ENCODE measurements at regions not wholly inside any gene's neighbourhood (a gene's known extent, or its start where the extent isn't known, plus 50 kb on each side); places are given as distances from the start of the nearest gene placed in this dataset.

GRCh38 chrX:2607113-2607512 is 84.0 kb upstream of the CD99 start:
- H3K36me3 Mint-ChIP-seq (ENCODE audit: low read depth, unreplicated experiment), result peaks cover 11% of the 10 kb centered on the region
- Histone ChIP-seq H3K79me2 (ENCODE audit: insufficient read depth, low read length) (peaks cover 18% of the 10 kb centered on the region), H3K27ac (ENCODE audit: low read depth, low read length) (no peak overlapping the region), H3K36me3 (ENCODE audit: insufficient read depth, low read length) (no peaks in the 10 kb centered on the region), H3K9ac (ENCODE audit: low read length) (no peak overlapping the region), H3K4me2 (ENCODE audit: low read length) (no peak overlapping the region), H3K27me3 (ENCODE audit: insufficient read depth, low read length) (no peaks in the 10 kb centered on the region), H3K4me3 (ENCODE audit: insufficient read depth, low read depth, low read length) (no peak overlapping the region), H4K20me1 (ENCODE audit: insufficient read depth, low read length) (peaks cover 9% of the 10 kb centered on the region), H3K4me1 (ENCODE audit: insufficient read depth, low read length) (peaks cover 6% of the 10 kb centered on the region), H3K9me3 (ENCODE audit: insufficient read depth, low read depth, low read length) (no peaks in the 10 kb centered on the region), H2AFZ (ENCODE audit: low read depth, low read length) (no peak overlapping the region)
- H3K9me3 Mint-ChIP-seq (ENCODE audit: unreplicated experiment), result peaks cover 4% of the 10 kb centered on the region
- TF ChIP-seq EZH2 (IDR thresholded peaks at IDR 0.05; ENCODE audit: insufficient read depth, low read length), result no peak
- TF ChIP-seq, protein P1, sequence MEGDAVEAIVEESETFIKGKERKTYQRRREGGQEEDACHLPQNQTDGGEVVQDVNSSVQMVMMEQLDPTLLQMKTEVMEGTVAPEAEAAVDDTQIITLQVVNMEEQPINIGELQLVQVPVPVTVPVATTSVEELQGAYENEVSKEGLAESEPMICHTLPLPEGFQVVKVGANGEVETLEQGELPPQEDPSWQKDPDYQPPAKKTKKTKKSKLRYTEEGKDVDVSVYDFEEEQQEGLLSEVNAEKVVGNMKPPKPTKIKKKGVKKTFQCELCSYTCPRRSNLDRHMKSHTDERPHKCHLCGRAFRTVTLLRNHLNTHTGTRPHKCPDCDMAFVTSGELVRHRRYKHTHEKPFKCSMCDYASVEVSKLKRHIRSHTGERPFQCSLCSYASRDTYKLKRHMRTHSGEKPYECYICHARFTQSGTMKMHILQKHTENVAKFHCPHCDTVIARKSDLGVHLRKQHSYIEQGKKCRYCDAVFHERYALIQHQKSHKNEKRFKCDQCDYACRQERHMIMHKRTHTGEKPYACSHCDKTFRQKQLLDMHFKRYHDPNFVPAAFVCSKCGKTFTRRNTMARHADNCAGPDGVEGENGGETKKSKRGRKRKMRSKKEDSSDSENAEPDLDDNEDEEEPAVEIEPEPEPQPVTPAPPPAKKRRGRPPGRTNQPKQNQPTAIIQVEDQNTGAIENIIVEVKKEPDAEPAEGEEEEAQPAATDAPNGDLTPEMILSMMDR (IDR thresholded peaks at IDR 0.05; ENCODE audit: insufficient read depth, low read depth, low read length), result no peak
- no peaks in the 10 kb centered on the region for H3K27me3 Mint-ChIP-seq (ENCODE audit: low read depth, unreplicated experiment)
- no peak overlapping the region for H3K27ac Mint-ChIP-seq (ENCODE audit: unreplicated experiment)
- no peak for DNase-seq (ENCODE audit: low read depth)
- peak overlapping the region; percentile 91 for H3K4me3 Mint-ChIP-seq (ENCODE audit: unreplicated experiment)
- peaks cover 6% of the 10 kb centered on the region for H3K4me1 Mint-ChIP-seq (ENCODE audit: low read depth, unreplicated experiment)
- FAIRE-seq, result no peak

GRCh38 chrX:2600564-2600963 is 90.5 kb upstream of the CD99 start:
- no peak overlapping the region for H3K27ac Mint-ChIP-seq (ENCODE audit: unreplicated experiment)
- Histone ChIP-seq H3K4me1 (ENCODE audit: insufficient read depth, low read length) (no peaks in the 10 kb centered on the region), H3K36me3 (ENCODE audit: insufficient read depth, low read length) (no peaks in the 10 kb centered on the region), H3K27me3 (ENCODE audit: insufficient read depth, low read length) (no peaks in the 10 kb centered on the region), H3K4me2 (ENCODE audit: low read length) (no peak overlapping the region), H3K27ac (ENCODE audit: low read depth, low read length) (no peak overlapping the region), H3K9me3 (ENCODE audit: insufficient read depth, low read depth, low read length) (no peaks in the 10 kb centered on the region), H3K9ac (ENCODE audit: low read length) (no peak overlapping the region), H4K20me1 (ENCODE audit: insufficient read depth, low read length) (no peaks in the 10 kb centered on the region), H3K4me3 (ENCODE audit: insufficient read depth, low read depth, low read length) (no peak overlapping the region), H2AFZ (ENCODE audit: low read depth, low read length) (no peak overlapping the region), H3K79me2 (ENCODE audit: insufficient read depth, low read length) (no peaks in the 10 kb centered on the region)
- FAIRE-seq (no peak), DNase-seq (ENCODE audit: low read depth) (no peak)
- H3K27me3 Mint-ChIP-seq (ENCODE audit: low read depth, unreplicated experiment), result no peaks in the 10 kb centered on the region
- peaks cover 12% of the 10 kb centered on the region for H3K36me3 Mint-ChIP-seq (ENCODE audit: low read depth, unreplicated experiment)
- TF ChIP-seq EZH2 (IDR thresholded peaks at IDR 0.05; ENCODE audit: insufficient read depth, low read length), result no peak
- H3K9me3 Mint-ChIP-seq (ENCODE audit: unreplicated experiment), result peaks cover 10% of the 10 kb centered on the region
- H3K4me1 Mint-ChIP-seq (ENCODE audit: low read depth, unreplicated experiment), result no peaks in the 10 kb centered on the region
- no peak overlapping the region for H3K4me3 Mint-ChIP-seq (ENCODE audit: unreplicated experiment)

DNA sequence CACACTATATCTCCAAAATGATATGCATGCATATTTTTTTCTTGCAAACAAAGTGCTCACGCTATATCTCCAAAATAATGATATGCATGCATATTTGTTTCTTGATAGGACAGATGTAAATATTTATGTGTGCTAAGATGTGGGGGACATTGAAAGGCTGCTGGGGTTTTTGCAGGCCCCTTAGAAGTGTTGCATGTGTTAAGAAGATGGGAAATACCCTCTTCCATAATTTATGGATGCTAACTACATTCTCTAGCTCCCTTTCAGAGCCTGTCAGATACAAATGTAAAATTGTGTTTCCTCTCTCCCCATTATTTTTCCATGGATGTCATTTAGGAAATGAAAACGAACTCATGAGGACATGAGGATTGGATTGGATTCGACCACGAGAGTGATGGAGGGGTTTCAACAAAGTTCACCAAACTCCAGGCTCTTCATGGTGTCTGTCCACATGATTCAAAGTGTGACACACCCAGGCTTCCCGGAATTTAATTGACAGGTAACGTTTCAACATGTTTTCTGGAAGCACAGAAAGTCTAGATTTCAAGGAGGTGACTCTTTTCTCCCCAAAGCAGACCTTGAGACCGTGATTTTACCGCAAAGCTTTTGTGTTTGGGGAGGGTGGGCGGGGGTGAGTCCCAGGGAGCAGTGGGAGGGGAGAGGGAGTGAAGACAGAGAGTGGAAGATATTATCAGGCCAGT is 94.4 kb upstream of the CD99 start:
- DNase-seq (ENCODE audit: low read depth), result no peak
- no peaks in the 10 kb centered on the region for H3K9me3 ChIP-seq (ENCODE audit: insufficient read depth, low read depth, low read length)
- no peak overlapping the region for H3K4me3 ChIP-seq (ENCODE audit: insufficient read depth, low read depth, low read length)
- H4K20me1 ChIP-seq (ENCODE audit: insufficient read depth, low read length), result no peaks in the 10 kb centered on the region
- H3K27me3 ChIP-seq (ENCODE audit: insufficient read depth, low read length), result no peaks in the 10 kb centered on the region
- Mint-ChIP-seq H3K27ac (ENCODE audit: unreplicated experiment) (no peak overlapping the region), H3K4me1 (ENCODE audit: low read depth, unreplicated experiment) (no peaks in the 10 kb centered on the region), H3K36me3 (ENCODE audit: low read depth, unreplicated experiment) (peaks cover 8% of the 10 kb centered on the region), H3K4me3 (ENCODE audit: unreplicated experiment) (no peak overlapping the region), H3K27me3 (ENCODE audit: low read depth, unreplicated experiment) (no peaks in the 10 kb centered on the region), H3K9me3 (ENCODE audit: unreplicated experiment) (peaks cover 10% of the 10 kb centered on the region)
- TF ChIP-seq, protein P1 (IDR thresholded peaks at IDR 0.05; ENCODE audit: insufficient read depth, low read depth, low read length), result no peak
- no peak for TF ChIP-seq EZH2 (IDR thresholded peaks at IDR 0.05; ENCODE audit: insufficient read depth, low read length)
- H3K36me3 ChIP-seq (ENCODE audit: insufficient read depth, low read length), result no peaks in the 10 kb centered on the region
- no peak overlapping the region for H3K4me2 ChIP-seq (ENCODE audit: low read length)
- no peak for FAIRE-seq
- H2AFZ ChIP-seq (ENCODE audit: low read depth, low read length), result no peak overlapping the region
- H3K27ac ChIP-seq (ENCODE audit: low read depth, low read length), result no peak overlapping the region
- no peak overlapping the region for H3K9ac ChIP-seq (ENCODE audit: low read length)
- no peaks in the 10 kb centered on the region for H3K79me2 ChIP-seq (ENCODE audit: insufficient read depth, low read length)
- no peaks in the 10 kb centered on the region for H3K4me1 ChIP-seq (ENCODE audit: insufficient read depth, low read length)

Measured in astrocyte (in vitro differentiated cells and primary cell).